ENCODE measurements at regions not wholly inside any gene's neighbourhood (a gene's known extent, or its start where the extent isn't known, plus 50 kb on each side); places are given as distances from the start of the nearest gene placed in this dataset.

- no peak for TF ChIP-seq CTCF (IDR thresholded peaks at IDR 0.05)
- no peak for TF ChIP-seq EZH2 (IDR thresholded peaks at IDR 0.05; ENCODE audit: borderline replicate concordance, insufficient read depth, low read depth, low read length, poor library complexity, severe bottlenecking)
Observed at GRCh38 chr4:170721812-170722373, 632.1 kb upstream of the AADAT start.
